ENCODE measurements at regions not wholly inside any gene's neighbourhood (a gene's known extent, or its start where the extent isn't known, plus 50 kb on each side); places are given as distances from the start of the nearest gene placed in this dataset.
"Not testable (repeated sequence)": the region's sequence is repeated elsewhere in the genome, so short reads cannot be mapped to it uniquely, and the experiment has no call there.

DNA sequence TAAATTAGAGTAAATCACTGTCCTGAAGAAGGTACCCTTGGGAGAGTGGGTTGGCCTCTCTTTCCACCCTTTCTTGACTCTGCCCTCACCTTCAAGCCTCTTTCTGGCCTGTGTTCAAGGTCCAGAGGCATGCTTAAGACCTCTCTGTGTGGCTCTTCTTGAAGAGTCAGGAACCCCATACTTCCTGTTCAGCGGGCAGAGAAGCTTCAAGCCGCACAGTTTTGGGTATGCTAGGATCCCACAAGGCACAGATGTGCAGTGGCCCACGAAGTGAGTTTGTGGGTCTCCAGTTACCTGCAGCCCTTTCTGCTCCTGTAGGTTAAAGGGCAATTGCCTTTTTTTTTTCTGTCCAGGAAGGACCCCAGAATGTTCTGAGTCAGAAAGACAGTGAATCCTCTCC lies 113.7 kb downstream of the PPIAL4A start:
- DNase-seq (ENCODE audit: low read depth in 3 of 3, low spot score in 1 of 3), result not testable (repeated sequence)

DNA sequence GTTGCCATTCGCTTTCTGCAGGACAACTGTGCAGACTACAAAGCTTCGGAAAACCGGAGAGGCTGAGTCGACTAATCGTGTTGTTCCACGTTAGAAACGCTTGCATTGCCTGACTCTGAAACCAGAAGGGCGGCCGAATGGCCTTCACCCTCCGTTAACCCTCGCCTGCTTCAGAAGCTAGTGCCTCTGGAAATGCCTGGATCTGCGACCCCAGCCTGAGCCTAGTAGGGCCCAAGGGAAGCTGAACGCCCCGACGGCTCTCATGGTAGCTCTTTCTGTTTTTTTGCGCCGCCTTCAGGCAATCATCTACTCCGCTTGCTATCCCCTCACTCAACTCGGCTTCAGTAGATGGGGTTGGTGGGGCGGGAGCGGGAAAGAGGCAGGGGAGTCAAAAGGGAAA lies 117.3 kb downstream of the PPIAL4A start:
- not testable (repeated sequence) for DNase-seq (ENCODE audit: low read depth in 3 of 3, low spot score in 1 of 3)

DNA sequence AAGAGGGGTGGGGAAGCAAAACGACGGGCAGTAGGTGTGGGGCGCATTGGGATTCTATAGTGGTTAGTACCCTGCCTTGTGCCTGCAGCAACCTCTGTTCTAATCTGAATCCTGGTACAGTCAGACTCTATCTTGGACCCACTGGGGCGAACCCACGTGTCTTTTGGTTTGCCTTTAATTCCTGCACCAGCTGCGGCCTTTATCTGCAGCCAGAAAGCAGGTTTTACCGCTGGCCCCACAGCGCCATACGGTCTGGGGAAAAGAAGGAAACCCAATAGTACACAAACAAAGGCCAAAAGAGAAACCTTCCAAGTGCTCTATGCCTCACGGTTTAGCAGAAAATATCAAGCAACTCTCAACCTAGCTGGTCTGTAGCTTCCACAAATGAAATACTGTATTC lies 118.2 kb downstream of the PPIAL4A start:
- not testable (repeated sequence) for DNase-seq (ENCODE audit: low read depth in 3 of 3, low spot score in 1 of 3)

DNA sequence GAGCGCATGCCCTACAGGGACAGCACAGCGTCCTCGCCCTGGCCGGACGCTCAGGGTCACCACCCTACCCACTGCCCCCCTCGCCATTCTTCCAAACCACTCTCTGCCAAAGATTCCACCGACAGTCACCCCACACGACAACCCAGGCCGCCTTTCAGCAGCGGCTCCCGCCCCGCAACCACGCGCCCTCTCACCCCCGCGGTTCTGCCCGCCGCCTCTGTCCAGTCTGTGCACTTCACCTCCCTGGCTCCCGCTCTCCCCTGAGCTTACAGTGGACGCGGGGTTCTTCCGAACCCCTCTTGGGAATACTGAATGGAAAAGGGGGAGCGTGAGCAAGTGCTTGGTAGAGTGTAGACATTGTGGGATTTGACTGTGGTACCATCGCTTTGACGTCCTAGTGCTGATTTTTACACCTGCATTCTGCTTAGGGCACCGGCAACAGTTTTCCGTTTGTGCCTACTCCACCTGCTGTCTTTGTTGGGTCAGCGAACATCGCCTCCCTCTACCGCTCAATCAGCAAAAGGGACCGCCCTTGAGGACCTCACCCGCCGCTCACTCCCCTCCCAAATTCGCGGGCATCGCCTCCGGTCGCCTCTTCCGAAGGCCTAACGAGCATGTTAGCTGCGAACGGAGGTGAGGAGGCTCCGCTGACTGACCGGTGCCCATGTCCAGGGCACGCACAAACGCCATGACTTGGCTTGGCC lies 119.1 kb downstream of the PPIAL4A start:
- not testable (repeated sequence) for DNase-seq (ENCODE audit: low read depth in 3 of 3, low spot score in 1 of 3)

DNA sequence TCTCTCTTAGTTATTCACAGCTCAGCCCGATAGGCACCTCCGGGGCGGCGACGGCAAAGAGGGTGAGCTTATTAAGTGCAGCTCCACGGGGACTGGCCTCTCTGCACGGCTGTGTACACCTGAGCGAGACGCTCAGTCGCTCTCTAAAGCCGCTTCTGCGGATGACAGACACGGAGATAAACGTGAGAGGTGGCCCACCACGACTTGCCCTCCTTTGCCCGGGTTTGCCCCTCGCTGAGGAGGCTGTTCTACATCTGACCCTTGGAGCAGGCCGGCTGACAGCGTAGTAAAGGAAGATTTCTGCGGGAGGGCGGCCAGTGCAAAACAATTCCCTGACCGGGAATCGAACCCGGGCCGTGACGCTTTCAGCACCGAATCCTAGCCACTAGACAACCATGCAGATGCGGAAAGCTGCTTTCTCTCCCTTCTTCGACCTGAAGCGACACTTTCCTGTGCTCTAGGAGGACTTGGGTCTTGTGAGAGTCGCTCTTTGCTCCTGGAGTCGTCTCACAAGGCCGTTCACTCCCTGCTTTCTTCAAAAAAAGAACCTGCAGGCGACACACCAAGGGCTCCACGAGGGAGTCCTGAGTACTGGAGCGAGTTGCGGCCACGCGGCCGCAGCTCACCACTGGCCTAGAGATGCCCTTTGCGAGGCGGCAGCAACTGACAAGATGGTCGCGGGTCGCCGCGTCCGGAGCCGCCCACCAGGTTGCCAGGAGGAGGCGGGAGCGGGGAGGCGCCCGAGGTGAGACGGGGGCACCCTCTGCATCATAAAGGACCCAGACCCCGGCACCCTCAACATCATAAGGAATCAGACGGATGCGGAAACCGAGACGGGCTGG lies 119.9 kb downstream of the PPIAL4A start:
- DNase-seq (ENCODE audit: low read depth in 3 of 3, low spot score in 1 of 3), result peak in 1 of 3 donors; percentile 25

DNA sequence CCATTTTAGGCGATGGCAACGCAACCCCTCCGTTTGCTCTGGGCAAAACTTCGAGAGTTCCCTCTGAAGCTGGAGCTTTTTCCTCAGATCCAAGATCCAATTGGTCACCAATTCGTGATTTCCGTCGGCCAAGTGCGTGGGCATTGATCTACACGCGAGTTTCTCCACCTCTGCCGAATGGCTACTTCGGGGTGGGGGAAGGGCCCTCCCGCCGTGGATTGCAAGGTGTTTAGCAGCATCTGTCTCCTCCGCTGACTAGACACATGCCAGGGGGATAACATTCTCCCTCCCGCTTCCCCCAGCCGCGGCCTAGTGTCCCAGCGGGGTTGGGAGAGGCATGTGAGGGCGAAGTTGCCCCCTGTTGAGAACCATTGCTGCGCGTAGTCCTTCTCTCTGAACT lies 120.6 kb downstream of the PPIAL4A start:
- DNase-seq (ENCODE audit: low read depth in 3 of 3, low spot score in 1 of 3), result not testable (repeated sequence)

DNA sequence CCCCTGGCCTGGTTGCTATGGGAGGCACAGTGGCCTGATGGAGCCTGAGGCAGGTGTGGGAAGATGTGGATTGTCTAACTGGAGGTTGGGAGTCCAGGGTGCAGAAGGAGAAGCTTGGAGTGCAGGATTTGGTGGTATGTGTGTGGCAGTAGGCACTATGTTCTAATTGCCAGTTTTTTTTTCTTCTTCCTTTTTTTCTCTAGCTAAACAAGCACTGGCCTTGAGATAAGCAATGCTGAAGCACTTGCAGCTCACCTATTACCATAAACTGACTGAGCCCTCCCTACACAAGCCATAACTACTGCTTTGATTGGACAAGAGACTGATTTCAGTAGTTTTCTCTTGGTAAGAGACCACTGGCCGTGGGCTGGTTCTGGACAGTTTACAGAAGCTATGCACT lies 123.6 kb downstream of the PPIAL4A start:
- DNase-seq (ENCODE audit: low read depth in 3 of 3, low spot score in 1 of 3), result not testable (repeated sequence)

DNA sequence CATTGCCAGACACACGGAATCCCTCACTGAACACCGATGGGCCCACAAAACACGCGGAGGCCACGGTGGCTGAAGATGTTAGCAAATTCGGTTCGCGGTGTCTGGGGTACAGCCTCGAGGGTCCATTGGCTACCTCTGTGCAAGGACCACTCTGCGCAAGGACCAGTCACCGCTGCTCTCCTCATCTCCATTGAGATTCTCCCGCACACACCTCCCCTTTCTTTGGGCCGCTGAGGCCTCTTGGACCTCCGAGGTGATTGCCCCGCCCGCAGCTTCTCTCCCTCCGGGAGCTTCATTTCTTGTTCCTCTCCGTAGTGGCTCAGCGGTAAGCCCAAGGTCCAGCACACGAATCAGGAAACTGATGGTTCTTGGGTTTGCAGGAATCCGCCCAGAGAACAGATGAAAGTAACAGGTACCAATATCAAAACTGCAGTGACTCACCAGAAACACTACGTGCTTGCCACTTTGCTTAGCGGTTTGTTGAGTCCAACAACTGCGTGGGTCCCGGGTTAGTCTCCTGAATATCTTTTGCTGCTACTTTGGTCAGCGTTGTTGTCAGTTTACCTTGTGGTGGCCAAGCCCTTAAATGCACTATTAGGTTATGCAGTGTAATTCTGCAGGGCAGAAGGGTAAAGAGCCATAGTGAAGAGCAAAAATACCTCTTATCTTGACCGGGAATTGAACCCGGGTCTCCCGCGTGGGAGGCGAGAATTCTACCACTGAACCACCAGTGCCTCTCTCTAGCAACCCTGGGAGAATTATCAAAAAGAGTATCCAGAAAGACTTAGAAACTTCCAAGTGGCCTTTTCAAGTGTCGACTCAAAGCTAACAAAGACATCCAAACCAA lies 126.8 kb downstream of the PPIAL4A start:
- not testable (repeated sequence) for DNase-seq (ENCODE audit: low read depth in 3 of 3, low spot score in 1 of 3)

DNA sequence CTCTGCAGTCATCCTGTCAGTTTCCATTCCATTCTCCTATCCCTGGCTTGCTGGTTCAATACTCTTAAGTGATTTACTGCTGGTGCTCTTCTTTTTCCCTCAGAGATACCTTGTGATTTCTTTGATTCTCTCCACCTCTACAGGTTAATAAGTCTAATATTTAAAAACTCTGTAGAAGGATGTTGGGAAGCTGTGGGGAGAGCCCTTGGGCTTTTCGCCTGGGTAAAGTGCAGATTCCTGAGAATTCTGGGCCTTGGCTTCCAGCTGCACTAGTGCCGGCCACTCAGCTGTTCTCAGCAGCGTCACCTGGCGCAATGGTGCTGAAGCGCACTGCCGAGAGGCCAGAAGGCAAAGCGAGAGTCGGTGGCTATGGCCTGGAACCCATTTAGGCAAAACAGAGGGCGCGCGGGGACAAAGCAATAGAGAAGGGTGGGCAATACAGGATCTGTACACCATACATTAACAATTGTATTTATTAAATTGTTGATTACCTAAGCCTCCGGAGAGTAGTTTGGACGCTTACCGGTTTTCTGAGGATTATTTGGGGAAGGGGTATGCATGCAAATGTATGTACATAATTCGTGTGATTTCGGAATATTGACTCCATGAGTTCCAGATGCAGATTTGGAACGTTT lies 130.3 kb downstream of the PPIAL4A start:
- not testable (repeated sequence) for DNase-seq (ENCODE audit: low read depth in 3 of 3, low spot score in 1 of 3)

DNA sequence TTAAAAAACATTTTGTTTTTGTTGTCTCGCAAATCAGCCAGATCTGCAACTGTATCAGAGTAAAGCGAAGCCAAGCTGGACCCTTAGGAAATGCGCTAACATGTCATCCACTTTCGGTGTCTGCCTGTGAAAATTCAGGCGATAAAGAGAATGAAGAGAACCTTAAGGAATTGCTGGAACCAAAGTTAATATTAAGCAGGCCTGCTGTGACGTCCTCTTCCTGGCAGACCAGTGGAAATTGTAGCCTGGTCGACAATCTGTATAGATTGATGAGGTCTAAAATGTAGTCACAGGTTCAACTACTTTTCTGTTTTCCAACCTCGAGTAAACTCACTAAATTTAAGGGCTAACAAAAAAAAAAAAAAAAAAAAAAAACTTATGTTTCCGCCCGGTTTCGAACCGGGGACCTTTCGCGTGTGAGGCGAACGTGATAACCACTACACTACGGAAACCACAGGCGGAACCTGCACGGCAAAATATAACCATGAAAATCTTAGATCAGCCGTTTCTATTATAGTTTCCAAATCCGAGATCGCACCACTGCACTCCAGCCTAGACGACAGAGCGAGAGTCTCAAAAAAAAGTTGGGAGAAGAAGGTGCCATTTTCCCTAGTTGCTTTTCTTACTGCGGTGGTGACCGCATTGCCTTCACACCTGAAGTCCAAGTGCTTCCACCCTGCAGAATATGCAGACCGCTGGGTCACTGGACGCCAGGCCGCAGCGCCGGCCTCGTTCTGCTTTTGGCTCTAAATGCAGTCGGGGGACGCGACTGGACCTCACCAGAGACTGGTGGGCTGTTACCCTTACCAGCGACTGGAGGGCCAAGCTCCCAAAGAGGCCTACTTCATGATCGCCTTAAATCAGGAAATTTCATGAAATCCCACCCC lies 131.0 kb downstream of the PPIAL4A start:
- DNase-seq (ENCODE audit: low read depth in 3 of 3, low spot score in 1 of 3), result not testable (repeated sequence)

DNA sequence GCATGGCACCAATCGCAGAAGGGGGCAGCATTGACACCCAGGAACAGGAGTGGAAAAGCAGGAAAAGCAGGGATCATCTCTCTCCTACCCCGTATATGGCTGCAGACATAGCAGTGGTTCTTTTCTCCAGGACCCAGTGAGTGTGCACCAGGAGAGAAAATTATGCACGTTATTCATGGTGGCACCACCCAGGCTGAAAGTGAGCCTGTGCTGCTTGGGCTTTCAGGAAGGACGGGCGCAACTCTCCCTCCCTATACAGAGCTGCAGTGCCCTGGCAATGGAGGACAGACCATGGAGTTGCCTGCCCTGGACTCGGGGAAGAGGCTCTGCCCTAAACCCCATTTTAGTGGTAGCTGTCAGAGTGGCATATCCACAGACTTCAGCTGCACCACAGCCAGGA lies 132.1 kb downstream of the PPIAL4A start:
- not testable (repeated sequence) for DNase-seq (ENCODE audit: low read depth in 3 of 3, low spot score in 1 of 3)

DNA sequence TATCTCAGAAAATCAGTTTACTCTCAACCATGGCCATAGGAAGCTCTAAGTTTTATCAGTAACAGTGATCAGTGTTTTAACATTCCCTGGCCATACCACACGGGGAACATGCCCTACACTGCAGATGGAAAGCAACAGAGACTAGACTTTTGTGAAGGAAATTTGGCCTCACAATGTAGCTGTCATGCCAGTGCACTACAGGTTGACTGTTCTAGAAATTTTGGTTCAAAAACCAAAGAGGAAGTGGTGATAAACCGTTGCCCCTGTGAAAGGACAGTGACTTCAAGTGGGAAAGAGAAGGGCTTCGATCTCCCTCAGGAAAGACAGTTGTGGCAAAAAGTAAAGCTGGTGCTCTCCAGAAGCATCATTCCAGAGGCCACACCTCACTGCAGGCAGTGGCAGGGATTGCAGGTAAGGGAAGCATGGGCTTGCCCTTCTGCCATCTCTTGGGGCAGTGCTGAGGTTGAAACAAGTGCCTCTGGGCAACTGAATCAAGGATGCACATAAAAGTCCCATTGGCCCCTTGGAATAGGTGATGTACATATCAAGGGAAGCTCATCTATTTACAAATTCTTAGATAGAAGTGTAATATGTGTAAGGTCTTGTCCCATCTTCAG lies 143.4 kb downstream of the PPIAL4A start:
- DNase-seq (ENCODE audit: low read depth in 3 of 3, low spot score in 1 of 3), result not testable (repeated sequence)

DNA sequence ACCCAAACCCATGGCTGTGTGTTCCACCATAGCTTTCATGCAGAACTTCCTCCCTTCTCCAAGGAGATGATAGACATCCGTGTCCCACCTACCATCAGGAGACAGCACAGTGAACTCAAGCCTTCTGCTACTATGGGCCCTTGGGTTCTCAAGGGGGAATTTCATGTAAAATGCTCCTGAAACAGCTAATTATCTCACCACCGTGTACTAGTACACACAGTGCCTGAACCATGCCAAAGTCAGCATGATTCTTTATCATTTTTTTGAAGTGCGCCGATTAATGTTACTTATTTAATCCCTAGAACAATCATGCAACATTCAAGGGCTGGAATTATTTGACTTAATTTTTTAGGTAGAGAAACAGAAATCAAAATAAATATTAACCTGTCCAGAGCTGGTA lies 147.2 kb downstream of the PPIAL4A start:
- not testable (repeated sequence) for DNase-seq (ENCODE audit: low read depth in 3 of 3, low spot score in 1 of 3)

DNA sequence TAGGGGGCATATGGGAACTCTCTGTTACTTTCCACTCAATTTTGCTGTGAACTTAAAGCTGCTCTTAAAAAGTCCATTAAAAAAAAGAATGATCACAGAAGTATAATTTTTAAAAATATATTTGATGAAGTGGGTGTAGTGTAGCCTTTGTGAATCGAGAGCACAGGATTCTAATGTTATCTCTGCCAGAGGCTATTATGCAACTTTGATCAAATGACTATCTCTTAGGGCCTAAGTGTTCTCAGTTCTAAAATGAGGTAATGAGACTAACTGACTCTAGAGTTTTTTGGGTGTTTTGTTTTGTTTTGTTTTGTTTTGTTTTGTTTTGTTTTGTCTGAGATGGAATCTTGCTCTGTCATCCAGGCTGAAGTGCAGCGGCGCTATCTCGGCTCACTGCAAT lies 143.2 kb downstream of the FAM72B start:
- not testable (repeated sequence) for DNase-seq (ENCODE audit: low read depth in 3 of 3, low spot score in 1 of 3)

DNA sequence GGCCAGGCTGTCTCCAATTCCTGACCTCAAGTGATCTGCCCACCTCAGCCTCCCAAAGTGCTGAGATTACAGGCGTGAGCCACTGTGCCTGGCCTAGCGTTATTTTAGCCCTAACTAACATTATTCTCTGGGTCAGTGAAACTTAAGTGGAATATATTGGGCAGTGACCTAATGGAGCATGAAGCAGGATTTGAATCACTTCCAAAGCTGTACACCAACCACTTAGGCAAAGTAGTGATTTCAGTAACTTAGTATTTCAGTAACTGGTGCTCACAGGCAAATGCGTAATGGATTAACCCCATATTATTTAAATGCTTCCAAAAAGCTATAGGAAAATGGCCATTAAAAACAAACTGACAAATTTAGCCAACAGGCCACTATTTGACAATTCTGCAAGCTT lies 142.6 kb downstream of the FAM72B start:
- DNase-seq (ENCODE audit: low read depth in 3 of 3, low spot score in 1 of 3), result not testable (repeated sequence)

DNA sequence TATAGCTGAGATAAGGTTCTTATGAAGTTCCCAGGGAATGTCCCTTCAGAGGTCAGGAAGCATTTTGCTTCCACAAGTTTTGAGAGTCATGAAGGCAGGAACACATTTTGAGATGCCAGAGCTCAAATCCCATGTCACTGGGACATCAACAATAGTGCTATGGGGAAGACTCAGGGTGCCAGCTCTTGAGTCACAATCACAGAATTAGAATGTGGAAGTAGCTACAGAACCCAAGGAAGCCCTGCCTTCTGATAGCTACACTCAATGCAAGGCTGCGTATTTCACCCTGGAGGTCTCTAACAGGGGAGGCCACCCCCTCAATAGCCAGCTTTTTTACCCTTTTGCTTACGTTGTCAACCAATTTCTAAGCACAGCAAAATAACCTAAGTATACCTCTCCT lies 141.3 kb downstream of the FAM72B start:
- DNase-seq (ENCODE audit: low read depth in 3 of 3, low spot score in 1 of 3), result not testable (repeated sequence)

DNA sequence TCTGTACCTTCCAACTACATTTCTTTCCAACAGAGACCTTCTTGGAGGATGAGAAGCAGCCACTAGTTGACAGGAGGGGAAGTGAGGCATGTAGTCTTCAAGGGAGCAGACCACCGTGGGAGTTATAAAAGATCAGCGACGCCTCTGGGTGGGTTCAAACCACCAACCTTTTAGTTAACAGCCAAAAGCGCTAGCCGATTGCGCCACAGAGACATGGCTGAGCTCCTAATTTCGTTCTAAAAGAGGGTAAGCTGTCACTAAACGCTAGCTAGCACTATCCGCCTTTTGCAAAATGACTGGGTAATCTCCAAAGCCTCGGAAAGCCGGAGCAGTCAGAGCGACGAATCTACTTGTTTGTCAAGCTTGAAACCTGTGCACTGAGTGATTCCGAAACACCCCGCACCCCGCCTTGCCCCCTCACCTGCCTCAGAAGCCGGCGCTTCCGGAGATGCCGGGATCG lies 135.8 kb downstream of the FAM72B start:
- DNase-seq (ENCODE audit: low read depth in 3 of 3, low spot score in 1 of 3), result not testable (repeated sequence)

DNA sequence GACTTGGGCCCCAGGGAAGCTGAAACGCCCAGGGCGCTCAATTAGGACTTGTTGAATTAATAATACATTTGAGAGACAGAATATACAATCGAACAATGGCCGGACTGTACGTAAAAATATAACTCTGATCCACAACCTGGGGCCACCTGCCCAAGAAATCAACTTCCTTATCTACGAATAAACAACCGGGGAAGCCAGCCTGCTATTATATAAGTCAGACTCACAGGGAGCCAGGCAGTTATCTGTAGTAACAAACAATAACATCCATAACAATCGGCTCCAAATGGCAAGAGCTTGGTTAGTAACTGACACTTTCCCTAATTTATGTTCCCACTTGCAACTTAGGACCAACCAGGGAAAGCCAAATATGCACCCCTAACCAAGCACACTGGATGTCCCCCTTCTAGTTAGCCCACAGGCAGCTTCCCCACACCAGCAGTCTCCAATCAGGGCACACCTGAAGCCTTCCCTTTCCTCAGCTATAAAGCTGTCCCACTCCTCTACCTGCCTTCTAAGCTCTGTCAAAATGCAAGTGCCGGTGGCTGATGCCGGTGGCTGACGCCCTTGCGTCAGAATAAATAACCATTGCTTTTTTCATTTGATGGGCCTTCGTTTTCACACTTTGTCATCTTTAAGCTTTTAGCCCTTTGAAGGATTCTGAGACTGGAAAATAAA lies 135.2 kb downstream of the FAM72B start:
- not testable (repeated sequence) for DNase-seq (ENCODE audit: low read depth in 3 of 3, low spot score in 1 of 3)

DNA sequence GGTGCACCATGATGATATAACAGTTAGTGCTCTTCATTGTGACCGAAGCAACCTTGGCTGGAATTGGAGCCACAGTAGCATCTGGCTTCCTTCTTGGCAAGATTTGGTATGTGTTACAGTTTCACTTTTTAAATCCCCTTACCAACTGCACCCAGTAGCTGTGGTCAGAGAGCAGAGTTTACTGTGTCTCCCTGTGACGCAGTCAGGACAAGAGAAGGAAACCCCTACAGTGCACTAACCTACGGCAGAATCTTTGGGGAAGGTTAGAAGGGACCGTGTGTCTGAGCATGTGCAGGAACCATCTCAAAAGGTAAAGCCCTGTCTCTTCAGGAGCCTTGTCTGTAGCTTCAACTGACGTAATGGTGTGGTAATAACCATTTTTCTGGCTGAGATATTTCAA lies 134.0 kb downstream of the FAM72B start:
- DNase-seq (ENCODE audit: low read depth in 3 of 3, low spot score in 1 of 3), result not testable (repeated sequence)

Data from stimulated activated CD4-positive, alpha-beta T cell treated with anti-CD3 and anti-CD28 coated beads, TNF-alpha, amount 100 ng/mL, for 1 hour (primary cell).